ENCODE measurements at regions not wholly inside any gene's neighbourhood (a gene's known extent, or its start where the extent isn't known, plus 50 kb on each side); places are given as distances from the start of the nearest gene placed in this dataset.
"Not testable (repeated sequence)": the region's sequence is repeated elsewhere in the genome, so short reads cannot be mapped to it uniquely, and the experiment has no call there.

DNA sequence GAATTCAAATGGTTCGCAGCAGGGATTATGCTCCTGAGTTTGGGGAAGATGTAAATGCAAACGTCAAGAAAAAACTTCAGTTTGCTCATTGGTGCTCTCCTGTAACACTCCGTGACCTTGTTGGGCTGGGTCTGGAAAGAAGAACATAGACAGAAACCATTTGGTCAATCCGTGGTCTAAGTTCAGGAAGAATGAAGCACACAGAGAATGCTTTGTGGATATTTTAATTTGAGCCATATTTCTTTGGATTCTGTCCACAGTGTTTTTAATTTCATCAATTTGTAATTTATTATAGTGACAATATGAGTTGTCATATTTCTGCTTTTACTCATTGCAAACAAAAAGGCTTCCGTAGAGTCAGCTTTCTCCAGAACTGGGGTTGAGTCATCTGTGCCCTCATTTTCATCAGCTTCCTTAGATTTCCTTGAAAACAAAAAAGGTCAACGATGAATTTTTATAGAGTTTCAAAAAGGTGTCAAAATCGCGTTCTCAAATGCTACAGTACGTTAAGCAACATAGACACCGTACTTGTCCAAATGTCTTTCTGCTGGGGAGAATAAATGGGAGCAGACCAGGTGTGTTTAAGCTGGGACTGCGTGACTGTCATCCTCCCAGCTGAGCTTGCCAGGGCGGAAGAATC, 606.4 kb downstream of the RNF144A start:
- no peak for DNase-seq (ENCODE audit: low read depth in 2 of 2)

- DNase-seq (ENCODE audit: low read depth in 2 of 2): no peak
These were observed 607.0 kb downstream of the RNF144A start for GRCh38 chr2:7524195-7524594.

DNA sequence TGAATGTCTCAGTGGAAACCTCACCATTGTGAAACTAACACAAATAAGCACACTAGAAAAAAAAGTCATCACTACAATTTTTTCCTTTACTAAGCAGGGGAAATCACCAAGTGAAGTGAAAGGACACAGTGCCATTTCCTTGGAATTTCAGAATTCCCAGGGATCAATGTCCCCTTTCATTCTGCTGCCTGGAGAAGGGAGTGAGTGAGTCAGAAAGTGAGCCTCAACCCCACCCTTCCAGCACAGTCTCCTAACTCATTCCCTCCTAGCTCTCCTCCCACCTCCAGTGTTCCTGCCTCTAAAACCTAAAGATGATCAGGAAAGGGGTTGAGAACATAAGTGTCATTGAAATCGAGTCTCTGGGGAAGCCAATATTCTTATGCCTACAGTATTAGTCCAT, 608.5 kb downstream of the RNF144A start:
- DNase-seq (ENCODE audit: low read depth in 2 of 2): no peak

GRCh38 chr2:7527165-7527722, 610.0 kb downstream of the RNF144A start:
- DNase-seq (ENCODE audit: low read depth in 2 of 2): no peak

DNA sequence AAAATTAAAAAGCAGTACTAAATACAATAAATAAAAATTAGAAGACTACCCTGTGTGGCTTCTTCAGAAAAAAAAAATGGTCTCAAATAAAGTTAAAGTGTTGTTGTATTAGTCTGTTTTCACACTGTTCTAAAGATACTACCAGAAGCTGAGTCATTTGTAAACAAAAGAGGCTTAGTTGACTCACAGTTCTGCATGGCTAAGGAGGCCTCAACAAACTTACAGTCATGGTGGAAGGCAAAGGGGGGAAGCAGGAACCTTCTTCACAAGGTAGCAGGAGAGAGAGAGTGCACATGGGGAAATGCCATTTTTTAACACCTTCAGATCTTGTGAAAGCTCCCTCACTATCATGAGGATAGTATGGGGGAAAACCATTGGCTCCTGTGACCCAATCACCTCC, 612.8 kb downstream of the RNF144A start:
- DNase-seq (ENCODE audit: low read depth in 2 of 2): no peak

- no peak for DNase-seq (ENCODE audit: low read depth in 2 of 2)
These were observed 621.9 kb downstream of the RNF144A start for GRCh38 chr2:7539077-7539476.

DNA sequence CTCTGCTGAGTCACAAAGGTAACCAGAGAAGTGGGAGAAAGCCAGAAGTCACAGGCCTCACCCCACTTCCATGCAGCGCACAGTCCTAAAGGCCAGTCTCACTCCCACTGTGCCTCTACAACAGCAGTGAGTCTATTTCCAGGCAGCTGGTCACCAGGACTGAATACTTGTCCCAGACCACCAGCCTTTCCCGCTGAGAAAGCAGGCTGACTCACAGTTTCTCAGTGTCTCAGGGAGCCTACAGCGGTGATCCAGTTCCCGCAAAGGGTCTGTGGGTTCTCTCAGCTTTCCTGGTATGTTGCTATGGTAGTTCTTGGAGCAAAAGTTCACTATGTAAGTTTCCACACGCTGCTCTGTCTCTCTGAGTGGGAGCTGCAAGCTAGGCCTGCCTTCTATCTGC, 622.5 kb downstream of the RNF144A start:
- DNase-seq (ENCODE audit: low read depth in 2 of 2): no peak

GRCh38 chr2:7552825-7553570, 635.8 kb downstream of the RNF144A start:
- no peak for DNase-seq (ENCODE audit: low read depth in 2 of 2)

GRCh38 chr2:7555260-7555659, 638.0 kb downstream of the RNF144A start:
- no peak for DNase-seq (ENCODE audit: low read depth in 2 of 2)

- no peak for DNase-seq (ENCODE audit: low read depth in 2 of 2)
These were observed 640.2 kb downstream of the RNF144A start for GRCh38 chr2:7557376-7557775.

DNA sequence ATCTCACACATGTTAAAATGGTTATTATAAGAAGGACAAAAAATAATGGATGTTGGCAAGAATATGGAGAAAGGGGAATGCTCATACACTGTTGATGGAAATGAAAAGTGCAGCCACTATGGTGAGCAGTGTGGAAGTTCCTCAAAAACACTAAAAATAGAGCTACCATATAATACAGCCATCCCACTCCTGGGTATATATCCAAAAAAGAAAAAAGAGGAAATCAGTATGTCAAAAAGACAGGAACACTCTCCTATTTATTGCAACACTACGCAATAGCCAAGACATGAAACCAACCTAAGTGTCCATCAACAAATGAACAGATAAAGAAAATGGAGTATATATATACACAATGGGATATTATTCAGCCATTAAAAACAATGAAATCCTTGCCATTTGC, 642.6 kb downstream of the RNF144A start:
- DNase-seq (ENCODE audit: low read depth in 2 of 2): no peak

DNA sequence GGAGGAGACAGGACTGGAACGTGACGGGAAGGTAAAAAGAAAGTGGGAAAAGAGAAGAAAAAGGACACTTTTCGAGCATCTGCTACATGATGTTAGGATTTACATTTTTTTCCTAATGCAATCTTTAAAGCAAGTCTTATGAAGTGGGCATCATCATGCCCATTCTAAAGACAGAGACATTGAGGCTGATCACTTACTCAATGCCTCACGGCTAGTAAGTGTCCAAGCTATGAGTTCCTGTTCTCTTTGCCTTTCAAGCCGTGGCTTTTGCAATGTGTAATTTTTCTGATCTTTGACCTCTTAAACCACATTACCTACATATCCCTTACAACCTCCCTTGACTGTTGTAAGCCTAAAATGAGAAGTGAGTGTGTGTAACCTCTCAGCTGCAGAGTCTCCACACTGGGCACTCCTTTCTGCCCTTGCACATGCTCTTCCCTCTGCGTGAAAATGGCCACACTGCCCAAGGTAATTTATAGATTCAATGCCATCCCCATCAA, 649.2 kb downstream of the RNF144A start:
- DNase-seq (ENCODE audit: low read depth in 2 of 2): no peak

DNA sequence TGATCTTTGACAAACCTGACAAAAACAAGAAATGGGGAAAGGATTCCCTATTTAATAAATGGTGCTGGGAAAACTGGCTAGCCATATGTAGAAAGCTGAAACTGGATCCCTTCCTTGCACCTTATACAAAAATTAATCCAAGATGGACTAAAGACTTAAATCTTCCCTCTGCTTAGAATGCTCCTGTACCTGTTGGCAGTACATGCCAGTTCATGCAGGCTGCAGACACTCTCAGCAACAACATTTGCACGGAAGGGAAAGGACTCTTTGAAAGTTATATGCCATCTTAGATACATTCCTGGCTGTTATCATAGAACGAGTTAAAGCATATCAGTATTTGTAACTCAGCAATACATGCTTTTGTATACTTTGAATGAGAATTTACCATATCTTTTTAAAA, 649.9 kb downstream of the RNF144A start:
- DNase-seq (ENCODE audit: low read depth in 2 of 2): not testable (repeated sequence)

DNA sequence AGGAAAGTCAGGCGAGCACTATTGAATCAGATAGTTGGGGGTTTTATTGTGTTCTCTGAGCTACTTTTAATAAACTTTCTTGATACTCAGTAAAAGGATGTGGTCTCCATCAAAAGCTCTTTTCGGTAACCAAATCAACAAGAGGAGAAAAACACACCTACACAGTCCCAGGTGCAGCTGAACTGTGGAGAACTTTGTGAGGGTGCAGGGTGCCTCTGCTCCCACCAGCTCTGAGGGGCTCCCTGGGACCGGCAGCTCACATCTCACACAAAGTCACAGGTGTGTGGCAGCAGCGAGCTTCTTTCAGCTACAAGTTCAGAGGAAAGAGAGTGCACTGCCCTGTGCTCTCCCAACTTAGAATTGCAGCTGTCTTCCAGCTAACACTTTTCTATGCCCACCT, 650.4 kb downstream of the RNF144A start:
- no peak for DNase-seq (ENCODE audit: low read depth in 2 of 2)

DNA sequence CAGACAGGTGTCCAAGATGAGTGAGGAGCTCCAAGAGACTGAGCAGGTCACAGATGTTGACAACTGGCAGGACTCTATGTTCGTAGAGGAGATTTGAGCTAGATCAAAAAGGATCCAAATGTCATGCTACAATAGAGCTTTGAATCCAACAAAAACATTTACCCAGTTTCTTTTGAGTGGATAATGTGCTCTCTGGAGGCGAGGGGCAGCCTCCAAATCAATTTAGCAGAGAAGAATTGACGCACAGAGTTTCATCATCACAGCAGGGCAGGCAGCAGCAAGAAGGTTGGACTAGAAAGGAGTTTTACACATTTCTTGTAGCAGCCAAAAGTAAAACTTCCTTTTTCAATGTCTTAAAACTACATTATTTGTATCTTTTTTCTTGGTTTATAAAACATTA, 653.0 kb downstream of the RNF144A start:
- DNase-seq (ENCODE audit: low read depth in 2 of 2): no peak

- DNase-seq (ENCODE audit: low read depth in 2 of 2): no peak
These were observed 654.5 kb downstream of the RNF144A start for GRCh38 chr2:7571701-7572100.

DNA sequence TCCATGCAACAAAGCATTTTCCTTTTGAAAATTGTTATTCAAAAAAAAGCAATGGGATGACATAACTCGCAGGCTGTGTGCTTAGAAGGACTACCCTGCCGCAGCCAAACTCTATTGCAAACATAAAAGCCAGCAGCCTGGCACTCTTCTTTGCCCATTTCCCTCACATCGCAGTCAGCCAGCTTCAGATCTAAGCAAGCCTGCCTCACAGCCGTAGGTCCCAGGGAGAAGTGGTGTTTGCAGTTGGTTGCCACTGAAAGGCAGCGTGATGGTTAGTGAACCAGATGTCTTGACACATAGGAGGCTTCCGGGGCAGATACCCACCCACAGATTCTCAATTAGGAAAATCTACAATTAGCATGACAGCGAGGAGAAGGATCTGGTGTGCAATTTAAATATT, 655.2 kb downstream of the RNF144A start:
- no peak for DNase-seq (ENCODE audit: low read depth in 2 of 2)

GRCh38 chr2:7573166-7573825, 656.1 kb downstream of the RNF144A start:
- no peak for DNase-seq (ENCODE audit: low read depth in 2 of 2)

GRCh38 chr2:7574385-7574784, 657.2 kb downstream of the RNF144A start:
- DNase-seq (ENCODE audit: low read depth in 2 of 2): no peak

- no peak for DNase-seq (ENCODE audit: low read depth in 2 of 2)
These were observed 660.6 kb downstream of the RNF144A start for GRCh38 chr2:7577769-7578168.

- no peak for DNase-seq (ENCODE audit: low read depth in 2 of 2)
These were observed 666.8 kb downstream of the RNF144A start for GRCh38 chr2:7584017-7584416.

DNA sequence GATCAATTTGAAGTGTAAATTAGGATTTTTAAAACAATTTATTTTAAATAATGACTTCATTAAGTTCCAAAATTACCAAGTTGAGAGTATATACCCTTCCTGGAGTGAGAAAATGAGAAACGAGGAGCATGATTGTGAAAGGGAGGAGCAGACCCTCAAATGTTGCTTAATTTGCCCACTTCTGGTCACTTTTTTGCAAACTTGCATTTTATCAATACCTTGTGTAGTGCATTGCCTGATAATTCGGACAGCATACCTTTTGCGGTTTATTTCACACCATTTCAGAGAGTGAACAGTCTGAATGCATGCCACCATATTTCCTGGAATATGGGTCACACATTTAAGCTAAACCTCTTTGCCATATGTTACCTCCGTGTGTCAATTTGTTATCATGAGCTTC, 669.7 kb downstream of the RNF144A start:
- DNase-seq (ENCODE audit: low read depth in 2 of 2): no peak
